T1000 (cell line): ENCODE measurements at regions not wholly inside any gene's neighbourhood (a gene's known extent, or its start where the extent isn't known, plus 50 kb on each side); places are given as distances from the start of the nearest gene placed in this dataset.

Experiments
- DNase-seq: peaks from one replicate; lab custom pipeline; 2025; ENCODE audit warnings: mixed read lengths; lab: John Stamatoyannopoulos, UW

- DNase-seq: no peak
Measured at GRCh38 chr3:188102861-188103547, 51.0 kb upstream of the LPP start.

GRCh38 chr3:188104050-188104449 lies 49.9 kb upstream of the LPP start:
- DNase-seq: no peak
